Neural cell (in vitro differentiated cells): ENCODE measurements at regions not wholly inside any gene's neighbourhood (a gene's known extent, or its start where the extent isn't known, plus 50 kb on each side); places are given as distances from the start of the nearest gene placed in this dataset.

ENCODE experiments used
- H2AFZ ChIP-seq: fragments of 200-600, 300-800 bp; sonication (generic), shearing (Covaris generic); 2 replicates; pipeline ENCODE4 v1.6.0; 2014; ENCODE audit warnings: low read depth, mild to moderate bottlenecking, antibody characterized with exemption, low read length, moderate library complexity
- H3F3A ChIP-seq: fragments of 200-600 bp; shearing (Covaris generic); 2 replicates; pipeline ENCODE4 v1.6.1; 2016; ENCODE audit warnings: mild to moderate bottlenecking, moderate library complexity, mixed read lengths, antibody characterized with exemption, low read length; ENCODE audit not compliant: insufficient read depth, poor library complexity, severe bottlenecking
- H3K27ac ChIP-seq: fragments of 200-600, 300-800 bp; sonication (generic), shearing (Covaris generic); 2 replicates; pipeline ENCODE4 v1.5.1; 2014; ENCODE audit warnings: mild to moderate bottlenecking, low read length, moderate library complexity
- H3K27me3 ChIP-seq: fragments of 300-800, 200-600 bp; sonication (generic), shearing (Covaris generic); 2 replicates; pipeline ENCODE4 v1.6.0; 2014; ENCODE audit warnings: mild to moderate bottlenecking, low read depth, low read length, moderate library complexity; ENCODE audit not compliant: insufficient read depth
- H3K36me3 ChIP-seq: fragments of 300-800, 200-600 bp; sonication (generic), shearing (Covaris generic); 2 replicates; pipeline ENCODE4 v1.5.1; 2014; ENCODE audit warnings: mild to moderate bottlenecking, antibody characterized with exemption, low read length, moderate library complexity; ENCODE audit not compliant: insufficient read depth
- H3K4me2 ChIP-seq: fragments of 300-800, 200-600 bp; sonication (generic), shearing (Covaris generic); 2 replicates; pipeline ENCODE4 v1.6.0; 2014; ENCODE audit warnings: mild to moderate bottlenecking, low read length
- H3K4me3 ChIP-seq: fragments of 300-800, 200-600 bp; sonication (generic), shearing (Covaris generic); 2 replicates; pipeline ENCODE4 v1.5.1; 2014; ENCODE audit warnings: mild to moderate bottlenecking, low read length, moderate library complexity
- H3K79me2 ChIP-seq: fragments of 200-600 bp; shearing (Covaris generic); replicated peaks from 2 replicates; pipeline ENCODE4 v1.6.0; 2014; ENCODE audit warnings: mild to moderate bottlenecking, low read length, moderate library complexity; ENCODE audit not compliant: insufficient read depth
- H3K9ac ChIP-seq: fragments of 300-800, 200-600 bp; sonication (generic), shearing (Covaris generic); 2 replicates; pipeline ENCODE4 v1.6.1; 2016; ENCODE audit warnings: mild to moderate bottlenecking, low read length, mixed read lengths
- H3K9me2 ChIP-seq: fragments of 200-600 bp; shearing (Covaris generic); 2 replicates; pipeline ENCODE4 v1.6.1; 2016; ENCODE audit warnings: mild to moderate bottlenecking, low read length, mixed read lengths; ENCODE audit not compliant: insufficient read depth
- H3K9me3 ChIP-seq: fragments of 200-600, 300-800 bp; sonication (generic), shearing (Covaris generic); 2 replicates; pipeline ENCODE4 v1.6.1; 2016; ENCODE audit warnings: mild to moderate bottlenecking, mixed run types, low read length, moderate library complexity, mixed read lengths
- H4K20me1 ChIP-seq: fragments of 200-600 bp; shearing (Covaris generic); 2 replicates; pipeline ENCODE4 v1.6.1; 2016; ENCODE audit warnings: mild to moderate bottlenecking, mixed run types; ENCODE audit not compliant: insufficient read depth
- EP300 ChIP-seq: fragments of 450-650 bp; conservative IDR thresholded peaks from 2 replicates; pipeline ENCODE4 v1.6.1; 2014; ENCODE audit warnings: antibody characterized with exemption, mild to moderate bottlenecking, moderate library complexity; ENCODE audit not compliant: poor library complexity, severe bottlenecking
- EZH2 ChIP-seq: fragments of 200-600, 300-800 bp; shearing (Covaris generic), sonication (generic); IDR thresholded peaks from 2 replicates; pipeline ENCODE4 v1.6.1; 2014; ENCODE audit warnings: antibody characterized with exemption, low read length, borderline replicate concordance, mild to moderate bottlenecking; ENCODE audit not compliant: insufficient read depth, poor library complexity, severe bottlenecking
- MXI1 ChIP-seq: fragments of 450-650 bp; conservative IDR thresholded peaks from 2 replicates; pipeline ENCODE4 v1.6.1; 2014; ENCODE audit warnings: antibody characterized with exemption, mild to moderate bottlenecking; ENCODE audit not compliant: poor library complexity, severe bottlenecking
- POLR2AphosphoS5 ChIP-seq: IDR thresholded peaks from 2 replicates; pipeline ENCODE4 v1.6.1; 2012
- RAD21 ChIP-seq: fragments of 450-650 bp; conservative IDR thresholded peaks from 2 replicates; pipeline ENCODE4 v1.6.1; 2014; ENCODE audit warnings: antibody characterized with exemption, mild to moderate bottlenecking, moderate library complexity
- SMC3 ChIP-seq: fragments of 450-650 bp; conservative IDR thresholded peaks from 2 replicates; pipeline ENCODE4 v1.6.1; 2014; ENCODE audit warnings: antibody characterized with exemption, mild to moderate bottlenecking, moderate library complexity; ENCODE audit not compliant: poor library complexity
- TAF1 ChIP-seq: IDR thresholded peaks from 2 replicates; pipeline ENCODE4 v1.6.1; 2012; ENCODE audit warnings: low read depth
- TF ChIP-seq, protein P1 (sequence below): fragments of 450-650 bp; IDR thresholded peaks from 2 replicates; pipeline ENCODE4 v1.5.1; 2014; ENCODE audit warnings: antibody characterized with exemption, mild to moderate bottlenecking, moderate library complexity; ENCODE audit not compliant: poor library complexity, severe bottlenecking
- TF ChIP-seq, protein P2 (sequence below): IDR thresholded peaks from 2 replicates; pipeline ENCODE4 v1.6.1; 2012; ENCODE audit warnings: borderline replicate concordance

DNA sequence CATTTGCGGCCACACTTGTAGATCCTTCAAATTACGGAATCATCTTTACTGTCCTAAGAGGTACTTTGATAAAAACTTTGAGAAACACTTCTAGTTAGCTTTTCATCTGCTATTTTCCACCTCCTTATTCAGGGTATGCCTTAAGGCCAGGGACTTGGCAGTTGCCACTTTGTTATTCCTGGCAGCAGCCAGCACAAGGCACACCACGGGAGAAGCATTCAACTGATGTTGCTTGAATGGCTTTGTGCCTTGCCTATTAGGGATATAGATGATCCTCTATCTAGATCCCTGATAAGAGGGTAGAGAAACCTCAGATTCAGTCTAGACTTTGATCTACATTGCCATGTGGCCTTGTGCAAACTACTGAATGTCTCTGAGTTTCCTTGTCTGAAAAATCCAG is 70.3 kb upstream of the EPHA4 start:
- Histone ChIP-seq H3K27me3 (no peaks in the 10 kb centered on the region), H3K9ac (no peak overlapping the region), H3K79me2 (no peaks in the 10 kb centered on the region), H3K9me3 (no peaks in the 10 kb centered on the region), H3K4me2 (no peak overlapping the region), H3K9me2 (no peaks in the 10 kb centered on the region), H3F3A (no peaks in the 10 kb centered on the region), H4K20me1 (no peaks in the 10 kb centered on the region), H3K4me3 (no peak overlapping the region), H2AFZ (no peak overlapping the region), H3K36me3 (no peaks in the 10 kb centered on the region), H3K27ac (no peak overlapping the region)
- TF ChIP-seq EP300 (no peak), SMC3 (no peak)
- TF ChIP-seq, protein P1, sequence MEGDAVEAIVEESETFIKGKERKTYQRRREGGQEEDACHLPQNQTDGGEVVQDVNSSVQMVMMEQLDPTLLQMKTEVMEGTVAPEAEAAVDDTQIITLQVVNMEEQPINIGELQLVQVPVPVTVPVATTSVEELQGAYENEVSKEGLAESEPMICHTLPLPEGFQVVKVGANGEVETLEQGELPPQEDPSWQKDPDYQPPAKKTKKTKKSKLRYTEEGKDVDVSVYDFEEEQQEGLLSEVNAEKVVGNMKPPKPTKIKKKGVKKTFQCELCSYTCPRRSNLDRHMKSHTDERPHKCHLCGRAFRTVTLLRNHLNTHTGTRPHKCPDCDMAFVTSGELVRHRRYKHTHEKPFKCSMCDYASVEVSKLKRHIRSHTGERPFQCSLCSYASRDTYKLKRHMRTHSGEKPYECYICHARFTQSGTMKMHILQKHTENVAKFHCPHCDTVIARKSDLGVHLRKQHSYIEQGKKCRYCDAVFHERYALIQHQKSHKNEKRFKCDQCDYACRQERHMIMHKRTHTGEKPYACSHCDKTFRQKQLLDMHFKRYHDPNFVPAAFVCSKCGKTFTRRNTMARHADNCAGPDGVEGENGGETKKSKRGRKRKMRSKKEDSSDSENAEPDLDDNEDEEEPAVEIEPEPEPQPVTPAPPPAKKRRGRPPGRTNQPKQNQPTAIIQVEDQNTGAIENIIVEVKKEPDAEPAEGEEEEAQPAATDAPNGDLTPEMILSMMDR, result no peak

DNA sequence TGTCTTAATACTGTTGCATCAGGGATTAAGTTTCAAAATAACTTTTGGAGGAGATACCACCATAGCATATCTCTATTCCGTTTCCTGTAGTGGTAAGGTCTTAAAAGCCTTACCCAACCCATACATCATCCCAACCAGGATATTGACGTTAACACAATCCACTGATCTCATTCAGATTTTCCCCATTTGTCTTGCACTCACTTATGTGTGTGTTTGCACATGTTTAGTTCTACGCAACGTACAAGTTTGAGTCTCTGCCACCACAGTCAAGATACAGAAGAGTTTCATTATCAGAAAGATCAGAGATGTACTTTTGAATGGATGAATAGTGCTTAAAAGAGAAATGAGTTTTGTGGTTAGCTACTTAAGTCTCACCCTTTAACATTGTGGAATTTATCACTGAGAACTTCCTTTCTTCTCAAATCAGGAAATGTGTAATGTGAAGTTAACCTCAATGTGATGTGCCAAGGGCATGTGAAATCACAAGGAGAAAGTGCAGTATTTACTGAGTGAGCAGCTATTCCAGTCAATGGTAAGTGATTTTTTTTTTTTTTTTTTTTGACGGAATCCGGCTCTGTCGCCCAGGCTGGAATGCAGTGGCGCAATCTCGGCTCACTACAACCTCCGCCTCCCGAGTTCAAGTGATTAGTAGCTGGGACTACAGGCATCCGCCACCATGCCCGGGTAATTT is 69.2 kb upstream of the EPHA4 start:
- H3F3A ChIP-seq, result no peaks in the 10 kb centered on the region
- H3K79me2 ChIP-seq, result no peaks in the 10 kb centered on the region
- no peaks in the 10 kb centered on the region for H3K9me3 ChIP-seq
- H3K9ac ChIP-seq, result no peak overlapping the region
- no peaks in the 10 kb centered on the region for H4K20me1 ChIP-seq
- H3K4me2 ChIP-seq, result no peak overlapping the region
- no peak overlapping the region for H3K4me3 ChIP-seq
- TF ChIP-seq SMC3 (no peak), TAF1 (no peak), RAD21 (no peak), EZH2 (no peak), EP300 (no peak), POLR2AphosphoS5 (no peak), MXI1 (no peak)
- TF ChIP-seq, protein P2, sequence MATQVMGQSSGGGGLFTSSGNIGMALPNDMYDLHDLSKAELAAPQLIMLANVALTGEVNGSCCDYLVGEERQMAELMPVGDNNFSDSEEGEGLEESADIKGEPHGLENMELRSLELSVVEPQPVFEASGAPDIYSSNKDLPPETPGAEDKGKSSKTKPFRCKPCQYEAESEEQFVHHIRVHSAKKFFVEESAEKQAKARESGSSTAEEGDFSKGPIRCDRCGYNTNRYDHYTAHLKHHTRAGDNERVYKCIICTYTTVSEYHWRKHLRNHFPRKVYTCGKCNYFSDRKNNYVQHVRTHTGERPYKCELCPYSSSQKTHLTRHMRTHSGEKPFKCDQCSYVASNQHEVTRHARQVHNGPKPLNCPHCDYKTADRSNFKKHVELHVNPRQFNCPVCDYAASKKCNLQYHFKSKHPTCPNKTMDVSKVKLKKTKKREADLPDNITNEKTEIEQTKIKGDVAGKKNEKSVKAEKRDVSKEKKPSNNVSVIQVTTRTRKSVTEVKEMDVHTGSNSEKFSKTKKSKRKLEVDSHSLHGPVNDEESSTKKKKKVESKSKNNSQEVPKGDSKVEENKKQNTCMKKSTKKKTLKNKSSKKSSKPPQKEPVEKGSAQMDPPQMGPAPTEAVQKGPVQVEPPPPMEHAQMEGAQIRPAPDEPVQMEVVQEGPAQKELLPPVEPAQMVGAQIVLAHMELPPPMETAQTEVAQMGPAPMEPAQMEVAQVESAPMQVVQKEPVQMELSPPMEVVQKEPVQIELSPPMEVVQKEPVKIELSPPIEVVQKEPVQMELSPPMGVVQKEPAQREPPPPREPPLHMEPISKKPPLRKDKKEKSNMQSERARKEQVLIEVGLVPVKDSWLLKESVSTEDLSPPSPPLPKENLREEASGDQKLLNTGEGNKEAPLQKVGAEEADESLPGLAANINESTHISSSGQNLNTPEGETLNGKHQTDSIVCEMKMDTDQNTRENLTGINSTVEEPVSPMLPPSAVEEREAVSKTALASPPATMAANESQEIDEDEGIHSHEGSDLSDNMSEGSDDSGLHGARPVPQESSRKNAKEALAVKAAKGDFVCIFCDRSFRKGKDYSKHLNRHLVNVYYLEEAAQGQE, result no peak
- TF ChIP-seq, protein P1, result no peak
- H3K27me3 ChIP-seq, result no peaks in the 10 kb centered on the region
- no peaks in the 10 kb centered on the region for H3K9me2 ChIP-seq
- H3K27ac ChIP-seq, result no peak overlapping the region
- H2AFZ ChIP-seq, result no peak overlapping the region
- no peaks in the 10 kb centered on the region for H3K36me3 ChIP-seq
